ENCODE measurements at regions not wholly inside any gene's neighbourhood (a gene's known extent, or its start where the extent isn't known, plus 50 kb on each side); places are given as distances from the start of the nearest gene placed in this dataset.

DNA sequence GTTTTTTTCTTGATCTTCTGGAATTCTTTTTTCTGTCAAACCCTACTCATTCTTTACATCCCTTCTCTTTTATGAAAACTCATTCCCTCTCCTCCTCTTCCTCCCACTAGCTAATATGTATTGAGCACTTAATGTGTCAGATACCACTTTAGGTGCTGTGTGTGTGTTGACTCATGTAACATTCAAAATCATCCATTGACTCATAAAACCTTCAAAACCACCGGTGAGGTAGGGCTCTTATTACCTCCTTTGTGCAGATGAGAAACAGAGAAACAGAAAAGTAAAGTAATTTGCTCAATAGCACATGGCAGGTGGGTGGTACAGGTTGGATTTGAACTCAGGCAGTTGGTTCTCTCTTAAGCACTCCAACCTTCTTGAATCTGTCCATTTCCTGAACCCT lies 136.3 kb upstream of the NEDD9 start:
- Histone ChIP-seq H3K4me3 (ENCODE audit: low read depth, low read length) (no peak overlapping the region), H3K9me3 (ENCODE audit: control insufficient read depth, insufficient read depth, low read depth, low read length) (no peaks in the 10 kb centered on the region), H3K36me3 (ENCODE audit: control insufficient read depth in 2 of 2, insufficient read depth in 1 of 2, low read length in 2 of 2) (no peaks in the 10 kb centered on the region), H3K4me1 (ENCODE audit: control insufficient read depth, insufficient read depth, low read length) (no peaks in the 10 kb centered on the region), H3K27ac (ENCODE audit: extremely low read depth, low read depth, low read length) (no peak overlapping the region)
- TF ChIP-seq ZNF501 (tag by site-specific recombination; IDR thresholded peaks at IDR 0.05) = no peak
- TF ChIP-seq, protein P1, sequence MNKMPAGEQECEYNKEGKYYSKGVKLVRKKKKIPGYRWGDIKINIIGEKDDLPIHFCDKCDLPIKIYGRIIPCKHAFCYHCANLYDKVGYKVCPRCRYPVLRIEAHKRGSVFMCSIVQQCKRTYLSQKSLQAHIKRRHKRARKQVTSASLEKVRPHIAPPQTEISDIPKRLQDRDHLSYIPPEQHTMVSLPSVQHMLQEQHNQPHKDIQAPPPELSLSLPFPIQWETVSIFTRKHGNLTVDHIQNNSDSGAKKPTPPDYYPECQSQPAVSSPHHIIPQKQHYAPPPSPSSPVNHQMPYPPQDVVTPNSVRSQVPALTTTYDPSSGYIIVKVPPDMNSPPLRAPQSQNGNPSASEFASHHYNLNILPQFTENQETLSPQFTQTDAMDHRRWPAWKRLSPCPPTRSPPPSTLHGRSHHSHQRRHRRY (tag by site-specific recombination; IDR thresholded peaks at IDR 0.05) = no peak
- ChIA-PET CTCF (interaction anchor here (0.5 kb wide), 1 partner anchor 572 kb away, joined by 4 read pairs; no protein-coding TSS in a partner anchor), POLR2A (no interaction called here)

DNA sequence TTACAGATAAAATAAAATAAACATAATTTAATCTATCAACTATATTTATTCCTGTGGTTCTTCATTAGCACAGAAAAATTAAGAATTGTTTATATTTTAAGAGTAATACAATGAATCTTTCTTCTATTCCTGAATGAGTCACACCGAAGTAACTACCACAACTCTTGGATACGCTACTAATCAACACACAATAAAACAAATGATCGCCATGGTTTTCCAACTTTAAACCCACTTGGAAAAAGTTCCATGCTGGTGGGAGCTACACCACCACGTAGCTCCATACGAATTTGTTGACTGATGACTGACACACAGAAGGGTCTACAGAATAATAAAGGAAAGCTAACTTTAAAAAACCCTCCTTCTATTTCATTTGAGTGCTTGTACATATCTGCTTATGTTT lies 135.8 kb upstream of the NEDD9 start:
- ChIA-PET POLR2A (no interaction called here), CTCF (interaction anchor here (0.5 to 1.8 kb wide), 4 partner anchors 9 to 571 kb away, joined by 3 to 5 read pairs (median 4); no protein-coding TSS in a partner anchor)
- TF ChIP-seq, protein P2, sequence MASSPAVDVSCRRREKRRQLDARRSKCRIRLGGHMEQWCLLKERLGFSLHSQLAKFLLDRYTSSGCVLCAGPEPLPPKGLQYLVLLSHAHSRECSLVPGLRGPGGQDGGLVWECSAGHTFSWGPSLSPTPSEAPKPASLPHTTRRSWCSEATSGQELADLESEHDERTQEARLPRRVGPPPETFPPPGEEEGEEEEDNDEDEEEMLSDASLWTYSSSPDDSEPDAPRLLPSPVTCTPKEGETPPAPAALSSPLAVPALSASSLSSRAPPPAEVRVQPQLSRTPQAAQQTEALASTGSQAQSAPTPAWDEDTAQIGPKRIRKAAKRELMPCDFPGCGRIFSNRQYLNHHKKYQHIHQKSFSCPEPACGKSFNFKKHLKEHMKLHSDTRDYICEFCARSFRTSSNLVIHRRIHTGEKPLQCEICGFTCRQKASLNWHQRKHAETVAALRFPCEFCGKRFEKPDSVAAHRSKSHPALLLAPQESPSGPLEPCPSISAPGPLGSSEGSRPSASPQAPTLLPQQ (tag by site-specific recombination; IDR thresholded peaks at IDR 0.05) = no peak
- TF ChIP-seq ZXDB (tag by site-specific recombination; IDR thresholded peaks at IDR 0.05) (no peak), ZNF473 (tag by site-specific recombination; IDR thresholded peaks at IDR 0.05) (no peak), FEZF1 (tag by site-specific recombination; IDR thresholded peaks at IDR 0.05) (no peak), SCRT2 (tag by site-specific recombination; IDR thresholded peaks at IDR 0.05) (no peak), HOXD13 (CRISPR knock-in tag; IDR thresholded peaks at IDR 0.05; ENCODE audit: borderline replicate concordance) (no peak), ZNF114 (tag by site-specific recombination; IDR thresholded peaks at IDR 0.05) (no peak), EGR2 (tag by site-specific recombination; IDR thresholded peaks at IDR 0.05; ENCODE audit: low read depth) (no peak), ZNF366 (tag by site-specific recombination; conservative IDR thresholded peaks at IDR 0.05) (no peak), ZNF175 (tag by site-specific recombination; IDR thresholded peaks at IDR 0.05) (no peak), ZNF621 (tag by site-specific recombination; IDR thresholded peaks at IDR 0.05) (no peak), ZFHX2 (tag by site-specific recombination; conservative IDR thresholded peaks at IDR 0.05) (no peak), ZNF202 (tag by site-specific recombination; IDR thresholded peaks at IDR 0.05; ENCODE audit: borderline replicate concordance) (no peak), BCL11A (tag by site-specific recombination; IDR thresholded peaks at IDR 0.05; ENCODE audit: low read depth) (no peak), ZEB2 (tag by site-specific recombination; IDR thresholded peaks at IDR 0.05) (no peak)
- TF ChIP-seq, protein P3, sequence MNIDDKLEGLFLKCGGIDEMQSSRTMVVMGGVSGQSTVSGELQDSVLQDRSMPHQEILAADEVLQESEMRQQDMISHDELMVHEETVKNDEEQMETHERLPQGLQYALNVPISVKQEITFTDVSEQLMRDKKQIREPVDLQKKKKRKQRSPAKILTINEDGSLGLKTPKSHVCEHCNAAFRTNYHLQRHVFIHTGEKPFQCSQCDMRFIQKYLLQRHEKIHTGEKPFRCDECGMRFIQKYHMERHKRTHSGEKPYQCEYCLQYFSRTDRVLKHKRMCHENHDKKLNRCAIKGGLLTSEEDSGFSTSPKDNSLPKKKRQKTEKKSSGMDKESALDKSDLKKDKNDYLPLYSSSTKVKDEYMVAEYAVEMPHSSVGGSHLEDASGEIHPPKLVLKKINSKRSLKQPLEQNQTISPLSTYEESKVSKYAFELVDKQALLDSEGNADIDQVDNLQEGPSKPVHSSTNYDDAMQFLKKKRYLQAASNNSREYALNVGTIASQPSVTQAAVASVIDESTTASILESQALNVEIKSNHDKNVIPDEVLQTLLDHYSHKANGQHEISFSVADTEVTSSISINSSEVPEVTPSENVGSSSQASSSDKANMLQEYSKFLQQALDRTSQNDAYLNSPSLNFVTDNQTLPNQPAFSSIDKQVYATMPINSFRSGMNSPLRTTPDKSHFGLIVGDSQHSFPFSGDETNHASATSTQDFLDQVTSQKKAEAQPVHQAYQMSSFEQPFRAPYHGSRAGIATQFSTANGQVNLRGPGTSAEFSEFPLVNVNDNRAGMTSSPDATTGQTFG (tag by site-specific recombination; IDR thresholded peaks at IDR 0.05; ENCODE audit: borderline replicate concordance) = no peak
- TF ChIP-seq, protein P4, sequence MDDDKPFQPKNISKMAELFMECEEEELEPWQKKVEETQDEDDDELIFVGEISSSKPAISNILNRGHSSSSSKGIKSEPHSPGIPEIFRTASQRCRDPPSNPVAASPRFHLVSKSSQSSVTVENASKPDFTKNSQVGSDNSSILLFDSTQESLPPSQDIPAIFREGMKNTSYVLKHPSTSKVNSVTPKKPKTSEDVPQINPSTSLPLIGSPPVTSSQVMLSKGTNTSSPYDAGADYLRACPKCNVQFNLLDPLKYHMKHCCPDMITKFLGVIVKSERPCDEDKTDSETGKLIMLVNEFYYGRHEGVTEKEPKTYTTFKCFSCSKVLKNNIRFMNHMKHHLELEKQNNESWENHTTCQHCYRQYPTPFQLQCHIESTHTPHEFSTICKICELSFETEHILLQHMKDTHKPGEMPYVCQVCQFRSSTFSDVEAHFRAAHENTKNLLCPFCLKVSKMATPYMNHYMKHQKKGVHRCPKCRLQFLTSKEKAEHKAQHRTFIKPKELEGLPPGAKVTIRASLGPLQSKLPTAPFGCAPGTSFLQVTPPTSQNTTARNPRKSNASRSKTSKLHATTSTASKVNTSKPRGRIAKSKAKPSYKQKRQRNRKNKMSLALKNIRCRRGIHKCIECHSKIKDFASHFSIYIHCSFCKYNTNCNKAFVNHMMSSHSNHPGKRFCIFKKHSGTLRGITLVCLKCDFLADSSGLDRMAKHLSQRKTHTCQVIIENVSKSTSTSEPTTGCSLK (tag by site-specific recombination; IDR thresholded peaks at IDR 0.05) = no peak
- Histone ChIP-seq H3K36me3 (ENCODE audit: control insufficient read depth in 2 of 2, insufficient read depth in 1 of 2, low read length in 2 of 2) (no peaks in the 10 kb centered on the region), H3K4me1 (ENCODE audit: control insufficient read depth, insufficient read depth, low read length) (no peaks in the 10 kb centered on the region), H3K27ac (ENCODE audit: extremely low read depth, low read depth, low read length) (no peak overlapping the region), H3K9me3 (ENCODE audit: control insufficient read depth, insufficient read depth, low read depth, low read length) (no peaks in the 10 kb centered on the region), H3K4me3 (ENCODE audit: low read depth, low read length) (no peak overlapping the region)
